Amniotic epithelial cell (primary cell): ENCODE measurements at regions not wholly inside any gene's neighbourhood (a gene's known extent, or its start where the extent isn't known, plus 50 kb on each side); places are given as distances from the start of the nearest gene placed in this dataset.
"Not testable (repeated sequence)": the region's sequence is repeated elsewhere in the genome, so short reads cannot be mapped to it uniquely, and the experiment has no call there.

Source experiments
- DNase-seq: peaks from one replicate; pipeline ENCODE4 v3.0.0-alpha.2; 2010; ENCODE audit warnings: low read depth

DNA sequence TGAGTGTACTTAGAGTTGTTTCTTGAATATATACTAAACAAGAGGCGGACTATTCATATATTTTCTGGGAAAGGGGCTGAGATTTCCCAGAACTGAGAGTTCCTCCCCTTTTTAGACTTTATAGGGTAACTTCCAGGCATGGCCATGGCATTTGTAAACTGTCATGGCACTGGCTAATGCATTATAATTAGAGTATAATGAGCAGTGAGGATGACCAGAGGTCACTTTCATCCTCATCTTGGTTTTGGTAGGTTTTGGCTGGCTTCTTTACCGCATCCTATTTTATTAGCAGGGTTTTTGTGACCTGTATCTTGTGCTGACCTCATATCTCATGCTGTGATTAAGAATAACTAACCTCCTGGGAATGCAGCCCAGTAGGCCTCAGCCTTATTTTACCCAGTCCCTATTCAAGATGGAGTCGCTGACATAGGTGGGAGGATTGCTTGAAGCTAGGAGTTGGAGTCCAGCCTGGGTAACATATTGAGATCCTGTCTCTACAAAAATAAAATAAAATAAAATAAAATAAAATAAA, 91.4 kb downstream of the MOBP start:
- DNase-seq, result no peak

DNA sequence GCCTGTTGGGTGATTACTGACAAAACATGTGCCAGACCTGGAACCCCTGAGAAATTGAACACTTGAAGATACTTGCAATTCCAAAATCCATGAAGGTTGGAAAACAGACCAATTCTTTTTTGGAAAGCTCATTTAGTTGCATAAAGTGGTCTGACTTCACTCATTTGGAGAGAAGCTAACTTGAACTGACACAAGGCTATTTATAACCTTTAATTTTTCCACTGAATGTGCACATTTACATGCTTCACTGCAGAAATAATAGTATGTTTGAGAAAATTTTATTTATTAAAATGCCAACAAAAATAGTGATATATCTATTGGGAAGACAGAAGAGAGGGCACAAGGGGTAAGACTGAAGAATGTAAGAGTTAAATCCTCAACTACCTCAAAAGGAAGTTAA, 92.1 kb downstream of the MOBP start:
- DNase-seq, result no peak

- no peak for DNase-seq
These were observed 101.0 kb downstream of the MOBP start for GRCh38 chr3:39568508-39568907.

- no peak for DNase-seq
These were observed 101.6 kb downstream of the MOBP start for GRCh38 chr3:39569095-39569494.

- DNase-seq, result no peak
These were observed 105.9 kb downstream of the MOBP start for GRCh38 chr3:39573392-39573791.

GRCh38 chr3:39577541-39577940, 110.1 kb downstream of the MOBP start:
- no peak for DNase-seq

DNA sequence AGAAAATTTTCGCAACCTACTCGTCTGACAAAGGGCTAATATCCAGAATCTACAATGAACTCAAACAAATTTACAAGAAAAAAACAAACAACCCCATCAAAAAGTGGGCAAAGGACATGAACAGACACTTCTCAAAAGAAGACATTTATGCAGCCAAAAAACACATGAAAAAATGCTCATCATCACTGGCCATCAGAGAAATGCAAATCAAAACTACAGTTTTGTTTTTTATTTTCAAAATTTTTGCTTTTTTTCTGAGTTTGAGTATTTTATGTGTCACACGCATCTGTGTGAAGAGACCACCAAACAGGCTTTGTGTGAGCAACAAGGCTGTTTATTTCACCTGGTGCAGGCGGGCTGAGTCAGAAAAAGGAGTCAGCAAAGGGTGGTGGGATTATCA, 118.7 kb downstream of the MOBP start:
- not testable (repeated sequence) for DNase-seq

GRCh38 chr3:39587113-39587512, 119.6 kb downstream of the MOBP start:
- DNase-seq, result no peak

DNA sequence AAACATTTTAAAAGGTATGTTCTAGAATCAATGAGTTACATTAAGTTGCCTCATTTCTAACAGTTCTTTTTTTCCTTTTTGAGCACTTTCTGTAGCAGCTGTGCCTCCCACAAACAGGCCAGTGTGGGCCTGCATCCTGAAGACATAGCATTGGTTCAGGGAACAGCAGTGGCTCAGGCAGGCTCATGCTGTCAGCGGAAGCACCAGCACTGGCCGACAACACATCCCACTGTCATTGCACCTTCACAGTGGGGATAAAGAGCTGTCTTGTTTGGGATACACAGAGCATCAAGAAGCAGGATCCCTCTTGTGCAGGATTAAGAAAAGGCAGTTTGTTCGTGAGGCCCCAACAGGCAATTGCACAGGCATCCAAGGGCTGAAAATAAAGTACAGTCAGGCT, 123.3 kb downstream of the MOBP start:
- DNase-seq, result no peak

DNA sequence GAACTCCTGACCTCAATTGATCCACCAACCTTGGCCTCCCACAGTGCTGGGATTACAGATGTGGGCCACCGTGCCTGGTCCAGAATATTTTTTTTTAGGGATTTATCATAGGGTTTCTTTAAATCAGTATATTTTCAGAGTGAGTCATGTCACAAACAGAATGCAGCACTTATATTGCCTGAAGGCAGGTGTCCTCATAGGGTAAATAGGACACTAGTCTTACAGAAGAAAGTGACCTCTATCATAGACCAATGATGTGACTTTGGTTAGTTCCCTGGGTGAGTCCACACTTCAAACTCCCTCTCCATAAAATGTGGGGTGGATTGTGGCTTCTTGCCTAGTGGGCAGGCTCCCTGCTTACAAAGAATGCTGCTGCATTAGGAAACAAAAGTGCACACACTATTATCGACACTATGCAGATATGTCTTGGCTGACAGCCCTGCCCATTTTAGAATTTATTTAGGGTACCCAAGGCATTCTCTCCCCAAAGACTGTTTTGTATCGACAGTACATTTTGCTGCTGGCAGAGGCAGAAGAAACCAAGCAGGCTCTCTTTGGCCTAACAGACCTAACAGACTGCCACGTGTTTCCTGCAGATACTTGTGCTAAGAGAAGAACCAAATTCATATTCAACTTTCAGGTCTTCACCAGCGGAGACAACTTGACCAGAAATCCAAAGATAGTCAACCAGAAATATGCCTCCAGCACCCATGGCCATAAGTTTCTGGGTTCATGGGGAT, 125.0 kb downstream of the MOBP start:
- no peak for DNase-seq

DNA sequence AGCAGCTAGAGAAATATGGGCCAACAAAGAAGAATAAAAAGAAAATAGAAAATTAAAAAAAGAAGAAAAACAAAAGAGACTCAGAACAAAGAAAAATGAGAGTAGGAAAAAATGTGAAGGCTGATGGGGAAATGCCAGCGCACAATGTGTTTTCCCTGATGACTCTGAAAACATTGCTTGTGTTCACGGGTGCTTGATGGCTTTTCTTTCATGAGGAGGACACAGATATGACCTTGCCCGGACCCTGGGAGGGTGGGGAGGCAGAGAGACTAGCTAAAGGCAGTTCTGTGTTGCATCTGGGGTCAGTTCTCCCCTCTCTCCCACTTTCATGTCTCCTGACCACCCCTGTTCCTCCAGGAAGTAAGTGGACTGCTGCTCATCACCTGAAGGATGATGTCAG, 125.9 kb downstream of the MOBP start:
- DNase-seq, result no peak

DNA sequence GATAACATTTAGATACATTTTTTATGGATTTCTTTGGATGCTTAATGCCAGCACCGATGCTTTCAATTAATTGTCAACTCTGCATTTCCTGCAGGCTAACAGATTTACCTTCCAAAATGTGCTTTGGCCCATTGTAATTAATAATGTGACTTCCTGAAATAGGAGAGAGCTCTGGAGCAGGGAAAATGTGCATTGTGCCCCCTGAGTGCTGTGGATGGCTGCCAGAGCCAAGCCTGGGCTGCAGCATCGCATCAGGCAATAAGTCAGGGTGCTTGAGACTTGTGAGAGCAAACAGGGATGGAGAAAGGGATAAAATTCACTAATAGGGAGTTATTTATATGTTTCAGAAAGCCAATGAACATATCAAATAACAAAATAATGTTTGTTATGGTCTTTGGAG, 133.8 kb downstream of the MOBP start:
- DNase-seq, result no peak

GRCh38 chr3:39605837-39606236, 138.4 kb downstream of the MOBP start:
- DNase-seq, result no peak

GRCh38 chr3:39626198-39626597, 158.7 kb downstream of the MOBP start:
- DNase-seq, result no peak

DNA sequence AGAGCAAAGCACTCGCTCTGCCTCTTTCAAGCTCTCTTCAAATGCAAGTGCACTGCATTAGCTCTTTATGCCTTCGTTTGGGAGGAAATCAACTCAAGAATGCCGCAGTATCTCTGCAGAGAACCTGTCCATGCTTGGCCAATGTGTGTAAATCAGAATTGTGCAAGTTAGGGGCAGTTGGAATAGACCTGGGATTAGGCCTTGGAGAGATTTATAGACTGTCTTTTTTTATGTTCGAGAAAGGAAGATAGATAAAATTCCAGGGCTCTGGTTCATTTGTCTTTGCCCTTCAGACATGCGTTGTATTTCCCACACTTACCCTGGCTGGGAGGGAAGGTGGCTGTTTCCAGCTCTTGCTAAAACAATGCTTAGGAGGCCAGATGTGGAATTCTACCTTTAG, 163.7 kb downstream of the MOBP start:
- peak; percentile 95 for DNase-seq

- DNase-seq, result peak; percentile 58
These were observed 170.3 kb downstream of the MOBP start for GRCh38 chr3:39637807-39638206.

- DNase-seq, result no peak
These were observed 170.8 kb downstream of the MOBP start for GRCh38 chr3:39638301-39638700.

DNA sequence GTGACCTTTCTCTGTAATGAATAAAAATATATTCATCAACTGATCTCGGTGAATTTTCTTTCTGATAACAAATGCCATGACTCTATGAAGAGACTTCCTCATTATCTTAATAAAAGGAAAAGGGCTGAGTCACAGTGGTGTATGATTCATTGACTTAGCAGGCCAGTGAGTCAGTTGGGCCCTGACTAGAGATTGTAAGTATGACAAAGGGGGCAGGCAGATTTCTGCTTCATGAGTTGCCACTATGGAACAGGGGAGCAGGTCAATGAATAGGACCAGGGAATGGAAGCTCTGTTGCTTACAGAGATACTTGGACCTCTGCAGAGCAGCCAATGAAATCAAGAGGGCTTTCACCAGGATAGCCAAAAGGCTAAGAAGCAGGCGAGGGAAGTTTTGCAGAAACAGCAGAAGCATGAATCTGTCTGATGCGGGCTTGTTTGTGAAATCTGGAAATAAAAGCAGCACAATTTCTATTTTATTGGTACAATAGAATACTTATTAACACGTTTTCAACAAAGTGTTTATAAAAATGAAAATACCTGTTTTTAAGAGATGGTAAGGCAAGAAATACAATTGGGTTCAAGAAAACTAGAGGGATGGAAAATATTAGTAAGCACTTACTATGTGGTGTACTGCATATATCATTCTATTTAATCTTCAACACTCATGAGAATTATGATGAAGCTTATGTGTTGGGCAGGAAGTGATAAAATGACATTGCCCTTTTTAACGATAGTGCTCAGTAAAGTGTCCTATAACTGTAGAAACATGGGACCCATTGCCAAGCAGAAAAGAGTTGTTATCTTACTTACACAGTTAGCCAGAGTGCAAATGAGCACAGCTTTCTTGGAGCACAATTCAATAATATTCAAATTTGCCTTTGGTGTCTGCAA, 169.8 kb upstream of the MYRIP start:
- peak; percentile 95 for DNase-seq

GRCh38 chr3:39641274-39641673, 168.1 kb upstream of the MYRIP start:
- DNase-seq, result no peak

DNA sequence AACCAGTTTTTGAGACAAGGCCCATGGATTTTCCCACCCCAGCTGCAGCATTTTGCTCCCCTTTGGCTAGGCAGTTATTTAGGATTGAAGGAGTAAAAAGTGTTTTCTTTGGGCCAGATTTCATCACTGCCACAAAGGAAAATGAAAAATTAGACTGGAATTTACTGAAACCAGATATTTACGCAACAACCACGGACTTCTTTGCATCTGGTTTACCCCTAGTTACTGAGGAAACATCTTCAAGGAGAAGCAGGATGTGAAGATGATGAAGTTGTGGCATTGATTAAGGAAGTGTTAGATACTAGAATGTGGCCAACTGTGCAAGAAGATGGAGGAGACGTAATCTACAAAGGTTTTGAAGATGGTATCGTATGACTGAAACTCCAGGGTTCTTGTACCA, 165.2 kb upstream of the MYRIP start:
- peak; percentile 92 for DNase-seq

GRCh38 chr3:39651256-39651655, 158.2 kb upstream of the MYRIP start:
- DNase-seq, result not testable (repeated sequence)

GRCh38 chr3:39651993-39652739, 157.2 kb upstream of the MYRIP start:
- DNase-seq, result no peak
